ENCODE measurements at regions not wholly inside any gene's neighbourhood (a gene's known extent, or its start where the extent isn't known, plus 50 kb on each side); places are given as distances from the start of the nearest gene placed in this dataset.

DNA sequence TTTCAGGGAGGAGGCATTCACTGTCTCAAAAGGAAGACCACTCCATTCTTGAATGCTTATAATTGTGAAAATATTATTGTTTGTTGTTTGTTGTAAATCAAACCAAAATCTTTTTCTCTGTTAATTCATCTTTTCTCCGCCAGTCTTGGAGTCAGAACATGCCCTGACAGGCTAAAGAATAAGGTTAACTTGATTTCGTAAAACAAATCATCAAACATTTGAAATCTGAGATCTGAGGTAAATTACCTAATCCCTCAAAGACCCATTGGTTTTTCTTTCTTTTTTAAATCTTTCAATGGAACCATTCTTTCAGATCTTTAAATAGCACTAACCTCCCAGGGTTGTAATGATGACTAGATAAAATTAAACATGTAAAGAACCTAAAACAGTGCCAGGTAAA, 430.1 kb upstream of the PTBP2 start:
- TF ChIP-seq POLR2AphosphoS5 (IDR thresholded peaks at IDR 0.05; ENCODE audit: borderline replicate concordance, low read depth, low read length) (no peak), EZH2 (IDR thresholded peaks at IDR 0.05) (no peak)

Data from SK-N-MC (cell line).